Tibial nerve (tissue), 4 donors: ENCODE measurements at regions not wholly inside any gene's neighbourhood (a gene's known extent, or its start where the extent isn't known, plus 50 kb on each side); places are given as distances from the start of the nearest gene placed in this dataset.

Source experiments
- DNase-seq, 2 donors: peaks; one replicate each; pipeline ENCODE4 v3.0.0-alpha.2; 2019; ENCODE audit warnings: low spot score in 2 of 2
- H3K27ac ChIP-seq, 4 donors: fragments of 200-600 bp; sonication (generic) in 3 of 4; one replicate each; pipeline ENCODE4 v1.5.1; 2017 to 2019; ENCODE audit warnings: mild to moderate bottlenecking in 1 of 4
- H3K27me3 ChIP-seq, 2 donors: fragments of 200-600 bp; sonication (generic) in 1 of 2; one replicate each; pipeline versions ENCODE4 v1.5.1 to v1.6.0; 2017 to 2019
- H3K36me3 ChIP-seq, 3 donors: fragments of 200-600 bp; sonication (generic); one replicate each; pipeline ENCODE4 v1.5.1; 2018 to 2019
- H3K4me1 ChIP-seq, 4 donors: fragments of 200-600 bp; sonication (generic) in 3 of 4; one replicate each; pipeline ENCODE4 v1.5.1; 2017 to 2019
- H3K4me3 ChIP-seq, 4 donors: fragments of 200-600 bp; sonication (generic) in 3 of 4; one replicate each; pipeline ENCODE4 v1.5.1; 2017 to 2019; ENCODE audit warnings: mild to moderate bottlenecking in 1 of 4, moderate library complexity in 1 of 4
- H3K9me3 ChIP-seq, 4 donors: fragments of 200-600 bp; sonication (generic) in 3 of 4; one replicate each; pipeline ENCODE4 v1.5.1; 2017 to 2019
- EP300 ChIP-seq, 2 donors: sonication (generic); formaldehyde crosslinking; IDR thresholded peaks; one replicate each; pipeline ENCODE4 v1.6.1; 2017; ENCODE audit warnings: antibody characterized with exemption in 2 of 2, mild to moderate bottlenecking in 1 of 2
- POLR2A ChIP-seq, 2 donors: fragments of 450-650 bp; IDR thresholded peaks; one replicate each; pipeline ENCODE4 v1.6.1; 2017; ENCODE audit warnings: antibody characterized with exemption in 2 of 2, mild to moderate bottlenecking in 2 of 2, moderate library complexity in 2 of 2
- WGBS, 2 donors: methylation state at CpG; one replicate each; pipeline ENCODE4 v1.1.5; 2018; 5-methylcytosine and 5-hydroxymethylcytosine counted together
- TF ChIP-seq, protein P1 (sequence below), 5 experiments: fragments of 200-600 bp in 3 of 5; fragments of 450-650 bp in 2 of 5; sonication (generic) in 3 of 5; IDR thresholded peaks; one replicate each; pipeline ENCODE4 v1.5.1; 2016 to 2019; ENCODE audit warnings: antibody characterized with exemption in 5 of 5, mild to moderate bottlenecking in 3 of 5, moderate library complexity in 2 of 5

DNA sequence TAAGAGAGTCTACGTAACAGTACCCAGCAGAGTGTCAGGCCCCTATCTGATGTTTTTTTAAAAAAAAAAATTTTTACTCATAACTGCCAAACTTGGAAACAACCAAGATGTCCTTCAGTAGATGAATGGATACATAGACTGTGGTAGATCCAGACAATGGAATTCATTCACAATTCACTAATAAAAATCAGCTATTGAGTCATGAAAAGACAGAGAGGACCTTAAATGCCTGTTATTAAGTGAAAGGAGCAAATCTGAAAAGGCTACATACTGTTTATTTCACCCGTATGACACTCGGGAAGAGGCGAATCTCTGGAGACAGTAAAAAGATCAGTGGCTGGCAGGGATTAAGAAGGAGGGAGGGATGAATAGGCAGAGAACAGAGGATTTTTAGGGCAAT, 541.4 kb upstream of the TENM4 start:
- Histone ChIP-seq H3K4me1 (no peaks in the 10 kb centered on the region), H3K4me3 (no peak overlapping the region), H3K27ac (no peak overlapping the region), H3K36me3 (no peaks in the 10 kb centered on the region), H3K27me3 (no peaks in the 10 kb centered on the region), H3K9me3 (no peaks in the 10 kb centered on the region)
- no peak for DNase-seq
- 41 to 47% methylated on average over 4 of the region's 4 CpGs for WGBS, 2 donors
- TF ChIP-seq POLR2A (IDR thresholded peaks at IDR 0.05), result no peak
- TF ChIP-seq EP300 (IDR thresholded peaks at IDR 0.05), result no peak
- TF ChIP-seq, protein P1, sequence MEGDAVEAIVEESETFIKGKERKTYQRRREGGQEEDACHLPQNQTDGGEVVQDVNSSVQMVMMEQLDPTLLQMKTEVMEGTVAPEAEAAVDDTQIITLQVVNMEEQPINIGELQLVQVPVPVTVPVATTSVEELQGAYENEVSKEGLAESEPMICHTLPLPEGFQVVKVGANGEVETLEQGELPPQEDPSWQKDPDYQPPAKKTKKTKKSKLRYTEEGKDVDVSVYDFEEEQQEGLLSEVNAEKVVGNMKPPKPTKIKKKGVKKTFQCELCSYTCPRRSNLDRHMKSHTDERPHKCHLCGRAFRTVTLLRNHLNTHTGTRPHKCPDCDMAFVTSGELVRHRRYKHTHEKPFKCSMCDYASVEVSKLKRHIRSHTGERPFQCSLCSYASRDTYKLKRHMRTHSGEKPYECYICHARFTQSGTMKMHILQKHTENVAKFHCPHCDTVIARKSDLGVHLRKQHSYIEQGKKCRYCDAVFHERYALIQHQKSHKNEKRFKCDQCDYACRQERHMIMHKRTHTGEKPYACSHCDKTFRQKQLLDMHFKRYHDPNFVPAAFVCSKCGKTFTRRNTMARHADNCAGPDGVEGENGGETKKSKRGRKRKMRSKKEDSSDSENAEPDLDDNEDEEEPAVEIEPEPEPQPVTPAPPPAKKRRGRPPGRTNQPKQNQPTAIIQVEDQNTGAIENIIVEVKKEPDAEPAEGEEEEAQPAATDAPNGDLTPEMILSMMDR (IDR thresholded peaks at IDR 0.05), result no peak

DNA sequence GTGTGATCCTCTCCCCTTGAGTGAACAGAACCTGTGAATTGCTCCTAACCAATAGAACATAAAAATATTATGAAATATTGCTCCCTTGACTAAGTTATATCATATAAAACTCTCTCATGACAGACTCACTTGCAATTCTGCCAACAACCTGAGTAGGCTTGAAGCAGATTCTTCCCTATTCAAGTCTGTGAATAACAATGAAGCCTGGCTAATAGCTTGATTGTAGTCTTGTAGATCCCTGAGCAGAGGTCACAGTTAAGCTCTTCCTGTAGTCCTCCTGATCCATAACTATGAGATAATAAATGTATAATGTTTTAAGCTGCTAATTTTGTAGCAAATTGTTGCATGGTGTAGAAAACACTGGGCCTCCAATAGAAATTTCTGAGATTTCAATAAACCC, 540.1 kb upstream of the TENM4 start:
- no peak overlapping the region for H3K4me3 ChIP-seq

DNA sequence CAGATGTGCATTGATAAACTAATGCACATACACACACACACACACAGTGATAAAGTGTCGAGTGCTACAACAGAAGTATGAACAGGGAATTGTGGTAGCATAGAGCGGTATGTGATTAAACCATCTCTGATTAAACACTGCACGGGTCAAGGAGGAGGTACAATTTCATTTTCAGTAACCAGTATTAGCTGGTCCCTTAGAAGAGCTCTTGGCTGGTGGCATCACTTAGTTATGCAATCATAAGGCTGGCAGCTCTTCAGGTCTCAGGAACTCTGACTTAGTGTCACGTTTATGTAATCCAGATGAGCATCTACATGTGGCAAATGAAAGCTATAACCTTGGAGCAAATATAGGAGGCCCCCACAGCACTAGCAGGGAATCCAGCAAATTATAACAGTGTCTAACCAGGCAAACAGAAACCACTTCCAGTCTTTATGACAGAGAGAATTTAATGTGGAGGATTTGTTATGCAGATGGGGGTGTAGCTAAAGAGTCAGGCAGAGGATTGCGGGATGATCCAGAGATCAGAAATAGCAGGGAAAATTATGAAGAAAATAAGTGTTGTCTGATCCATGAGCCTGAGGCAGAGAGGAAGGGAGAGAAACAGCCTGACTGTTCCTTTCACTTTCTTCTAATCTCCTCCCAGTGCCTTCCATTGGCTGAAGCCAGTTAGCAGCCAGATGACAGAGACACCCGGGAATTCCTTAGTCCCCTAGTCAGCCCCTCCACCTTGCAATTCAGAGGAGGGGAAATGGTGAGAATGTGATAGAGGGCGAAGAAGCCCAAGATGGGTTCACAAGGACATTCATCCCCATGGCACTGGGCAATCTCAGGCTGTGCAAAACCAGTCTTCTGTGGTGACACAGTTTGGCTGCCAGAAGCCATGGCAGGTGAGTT, 533.1 kb upstream of the TENM4 start:
- TF ChIP-seq POLR2A (IDR thresholded peaks at IDR 0.05) (no peak), EP300 (IDR thresholded peaks at IDR 0.05) (no peak)
- TF ChIP-seq, protein P1 (IDR thresholded peaks at IDR 0.05), result no peak
- no peaks in the 10 kb centered on the region for H3K36me3 ChIP-seq
- no peak overlapping the region for H3K4me3 ChIP-seq
- no peak overlapping the region for H3K27ac ChIP-seq
- 40 to 48% methylated on average over 7 of the region's 7 CpGs for WGBS, 2 donors
- peak in 1 of 2 donors; percentile 16 for DNase-seq
- H3K4me1 ChIP-seq, result peaks cover 0 to 7% (median 0%) of the 10 kb centered on the region in 4 donors
- H3K27me3 ChIP-seq, result no peaks in the 10 kb centered on the region
- H3K9me3 ChIP-seq, result no peaks in the 10 kb centered on the region

More for the DNA sequence above, 540.1 kb upstream of the TENM4 start:
- H3K36me3 ChIP-seq, result no peaks in the 10 kb centered on the region
- no peaks in the 10 kb centered on the region for H3K27me3 ChIP-seq
- no peaks in the 10 kb centered on the region for H3K4me1 ChIP-seq
- H3K27ac ChIP-seq, result no peak overlapping the region
- no peaks in the 10 kb centered on the region for H3K9me3 ChIP-seq
- TF ChIP-seq, protein P1 (IDR thresholded peaks at IDR 0.05), result no peak
- TF ChIP-seq POLR2A (IDR thresholded peaks at IDR 0.05) (no peak), EP300 (IDR thresholded peaks at IDR 0.05) (no peak)
- DNase-seq, result no peak

DNA sequence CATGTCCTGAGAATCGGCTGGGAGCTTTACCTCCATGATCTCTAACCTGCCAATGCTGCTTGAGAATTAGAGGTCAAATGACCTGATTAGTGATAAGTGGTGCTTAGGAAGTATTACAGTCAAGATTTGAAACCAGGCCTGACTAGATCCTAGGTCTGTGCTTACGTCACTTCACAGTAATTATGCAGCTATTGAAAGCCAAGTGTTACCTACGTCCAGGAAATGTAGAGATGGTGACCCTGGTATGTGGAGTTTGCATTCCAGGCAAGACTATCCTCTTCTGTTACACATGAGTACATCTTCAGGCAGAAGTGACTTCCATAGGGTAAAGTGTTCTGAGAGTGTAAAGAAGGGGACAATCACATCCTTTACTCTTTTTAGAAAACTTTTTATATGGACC, 530.4 kb upstream of the TENM4 start:
- Histone ChIP-seq H3K4me3 (no peak overlapping the region), H3K27ac (no peak overlapping the region), H3K27me3 (no peaks in the 10 kb centered on the region), H3K9me3 (no peaks in the 10 kb centered on the region), H3K36me3 (no peaks in the 10 kb centered on the region), H3K4me1 (peaks cover 0 to 7% (median 0%) of the 10 kb centered on the region in 4 donors)
- no peak for DNase-seq
- 62 to 64% methylated on average over 3 of the region's 3 CpGs for WGBS, 2 donors
- no peak for TF ChIP-seq POLR2A (IDR thresholded peaks at IDR 0.05)
- TF ChIP-seq, protein P1 (IDR thresholded peaks at IDR 0.05), result no peak
- TF ChIP-seq EP300 (IDR thresholded peaks at IDR 0.05), result no peak

DNA sequence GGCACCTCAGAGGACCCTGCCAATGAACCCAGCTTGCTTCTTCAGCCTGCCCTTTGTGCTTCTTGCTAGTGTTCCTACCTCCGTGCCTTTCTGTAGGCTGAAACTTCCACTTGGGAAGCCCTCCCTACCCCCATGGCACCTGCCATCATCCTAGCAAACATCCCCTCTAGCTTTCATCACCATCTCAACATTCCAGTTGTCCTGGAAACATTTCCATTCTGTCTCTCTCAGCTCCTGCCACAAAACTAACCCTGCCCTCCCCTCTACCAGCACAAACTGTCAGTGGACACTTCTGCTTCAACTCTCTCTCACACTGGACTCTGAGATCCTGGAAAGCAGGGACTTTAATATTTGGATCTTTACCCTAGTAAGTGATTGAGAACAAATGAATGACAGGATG, 525.8 kb upstream of the TENM4 start:
- TF ChIP-seq, protein P1 (IDR thresholded peaks at IDR 0.05), result no peak
- TF ChIP-seq POLR2A (IDR thresholded peaks at IDR 0.05), result no peak
- no peak for TF ChIP-seq EP300 (IDR thresholded peaks at IDR 0.05)
- WGBS, 2 donors, result 65 to 83% methylated on average over 1 of the region's 1 CpG
- no peaks in the 10 kb centered on the region for H3K4me1 ChIP-seq
- DNase-seq, result no peak
- H3K36me3 ChIP-seq, result no peaks in the 10 kb centered on the region
- no peak overlapping the region for H3K27ac ChIP-seq
- H3K4me3 ChIP-seq, result no peak overlapping the region
- no peaks in the 10 kb centered on the region for H3K27me3 ChIP-seq
- H3K9me3 ChIP-seq, result no peaks in the 10 kb centered on the region
